Esophagus squamous epithelium (tissue), 5 donors: ENCODE measurements at regions not wholly inside any gene's neighbourhood (a gene's known extent, or its start where the extent isn't known, plus 50 kb on each side); places are given as distances from the start of the nearest gene placed in this dataset.
A peak's percentile ranks its signal among the peaks of the same experiment; 100 is the strongest.

Experiments used
- DNase-seq: peaks from one replicate; lab custom pipeline; 2025; lab: John Stamatoyannopoulos, UW
- H3K27ac ChIP-seq, 4 donors: fragments of 200-600 bp; sonication (generic); one replicate each; pipeline ENCODE4 v1.5.1; 2016 to 2019; ENCODE audit warnings: mild to moderate bottlenecking in 1 of 4
- H3K27me3 ChIP-seq, 4 donors: fragments of 200-600 bp; sonication (generic); 1 replicate in 3 of 4; 2 replicates in 1 of 4; pipeline versions ENCODE4 v1.5.1 to v1.6.0; 2017 to 2021; ENCODE audit warnings: antibody characterized with exemption in 1 of 4
- H3K36me3 ChIP-seq, 3 donors: fragments of 200-600 bp; sonication (generic); one replicate each; pipeline ENCODE4 v1.5.1; 2016 to 2019
- H3K4me1 ChIP-seq, 3 donors: fragments of 200-600 bp; sonication (generic); one replicate each; pipeline ENCODE4 v1.5.1; 2017 to 2019
- H3K4me3 ChIP-seq, 4 donors: fragments of 200-600 bp; sonication (generic); 1 replicate in 3 of 4; 2 replicates in 1 of 4; pipeline ENCODE4 v1.5.1; 2016 to 2019; ENCODE audit warnings: mild to moderate bottlenecking in 2 of 4, moderate library complexity in 1 of 4
- H3K9me3 ChIP-seq, 3 donors: fragments of 200-600 bp; sonication (generic); one replicate each; pipeline ENCODE4 v1.5.1; 2016 to 2019
- POLR2A ChIP-seq, 4 donors: fragments of 450-650 bp; IDR thresholded peaks; one replicate each; pipeline ENCODE4 v1.6.1; 2017; ENCODE audit warnings: antibody characterized with exemption in 4 of 4, mild to moderate bottlenecking in 4 of 4, moderate library complexity in 3 of 4
- WGBS, 2 donors: methylation state at CpG; one replicate each; pipeline ENCODE4 v1.1.5; 2018; 5-methylcytosine and 5-hydroxymethylcytosine counted together
- intact Hi-C: fragments of 100-400 bp; cut with DNase I; formaldehyde crosslinking; loops from one replicate; pipeline ENCODE4 v1.15.0; 2022
- TF ChIP-seq, protein P1 (sequence below), 6 experiments: fragments of 450-650 bp in 4 of 6; fragments of 200-600 bp in 2 of 6; sonication (generic) in 2 of 6; IDR thresholded peaks; one replicate each; pipeline ENCODE4 v1.5.1; 2016 to 2019; ENCODE audit warnings: antibody characterized with exemption in 6 of 6, mild to moderate bottlenecking in 4 of 6, moderate library complexity in 4 of 6
- donor health status: DM: yes; HTN: yes; CAD: no.

DNA sequence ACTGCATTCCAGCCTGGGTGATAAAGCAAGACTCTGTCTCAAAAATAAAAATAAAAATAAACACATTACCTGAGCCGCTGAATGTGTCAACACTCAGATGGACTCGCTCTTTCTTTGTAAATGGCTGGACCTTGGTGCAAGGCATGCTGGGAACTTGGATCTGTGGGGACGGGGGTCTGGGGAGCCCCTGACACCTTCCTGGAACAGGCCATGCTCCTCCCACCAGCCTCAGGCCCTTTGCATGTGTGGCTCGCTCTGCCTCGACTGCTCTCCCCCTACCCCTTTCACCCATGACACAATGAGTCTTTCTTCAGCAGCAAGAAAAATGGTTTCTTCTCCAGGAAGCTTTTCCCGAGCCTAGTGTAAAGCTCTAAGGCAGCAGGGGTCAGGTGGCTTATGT, 94.0 kb upstream of the CDH5 start:
- intact Hi-C loops = loop anchor here (5.0 kb wide), 1 partner anchor 1150 kb away; the partner anchor contains the start of gene CDH11
- no peak for TF ChIP-seq POLR2A (IDR thresholded peaks at IDR 0.05)
- TF ChIP-seq, protein P1, sequence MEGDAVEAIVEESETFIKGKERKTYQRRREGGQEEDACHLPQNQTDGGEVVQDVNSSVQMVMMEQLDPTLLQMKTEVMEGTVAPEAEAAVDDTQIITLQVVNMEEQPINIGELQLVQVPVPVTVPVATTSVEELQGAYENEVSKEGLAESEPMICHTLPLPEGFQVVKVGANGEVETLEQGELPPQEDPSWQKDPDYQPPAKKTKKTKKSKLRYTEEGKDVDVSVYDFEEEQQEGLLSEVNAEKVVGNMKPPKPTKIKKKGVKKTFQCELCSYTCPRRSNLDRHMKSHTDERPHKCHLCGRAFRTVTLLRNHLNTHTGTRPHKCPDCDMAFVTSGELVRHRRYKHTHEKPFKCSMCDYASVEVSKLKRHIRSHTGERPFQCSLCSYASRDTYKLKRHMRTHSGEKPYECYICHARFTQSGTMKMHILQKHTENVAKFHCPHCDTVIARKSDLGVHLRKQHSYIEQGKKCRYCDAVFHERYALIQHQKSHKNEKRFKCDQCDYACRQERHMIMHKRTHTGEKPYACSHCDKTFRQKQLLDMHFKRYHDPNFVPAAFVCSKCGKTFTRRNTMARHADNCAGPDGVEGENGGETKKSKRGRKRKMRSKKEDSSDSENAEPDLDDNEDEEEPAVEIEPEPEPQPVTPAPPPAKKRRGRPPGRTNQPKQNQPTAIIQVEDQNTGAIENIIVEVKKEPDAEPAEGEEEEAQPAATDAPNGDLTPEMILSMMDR (IDR thresholded peaks at IDR 0.05) = no peak
- Histone ChIP-seq H3K36me3 (no peaks in the 10 kb centered on the region), H3K27ac (no peak overlapping the region), H3K4me1 (peaks cover 13 to 78% (median 22%) of the 10 kb centered on the region in 3 donors), H3K9me3 (no peaks in the 10 kb centered on the region), H3K4me3 (no peak overlapping the region), H3K27me3 (peaks cover 0 to 14% (median 0%) of the 10 kb centered on the region in 4 donors)
- 69 to 80% methylated on average over 4 to 5 of the region's 6 CpGs for WGBS, 2 donors
- DNase-seq = no peak

DNA sequence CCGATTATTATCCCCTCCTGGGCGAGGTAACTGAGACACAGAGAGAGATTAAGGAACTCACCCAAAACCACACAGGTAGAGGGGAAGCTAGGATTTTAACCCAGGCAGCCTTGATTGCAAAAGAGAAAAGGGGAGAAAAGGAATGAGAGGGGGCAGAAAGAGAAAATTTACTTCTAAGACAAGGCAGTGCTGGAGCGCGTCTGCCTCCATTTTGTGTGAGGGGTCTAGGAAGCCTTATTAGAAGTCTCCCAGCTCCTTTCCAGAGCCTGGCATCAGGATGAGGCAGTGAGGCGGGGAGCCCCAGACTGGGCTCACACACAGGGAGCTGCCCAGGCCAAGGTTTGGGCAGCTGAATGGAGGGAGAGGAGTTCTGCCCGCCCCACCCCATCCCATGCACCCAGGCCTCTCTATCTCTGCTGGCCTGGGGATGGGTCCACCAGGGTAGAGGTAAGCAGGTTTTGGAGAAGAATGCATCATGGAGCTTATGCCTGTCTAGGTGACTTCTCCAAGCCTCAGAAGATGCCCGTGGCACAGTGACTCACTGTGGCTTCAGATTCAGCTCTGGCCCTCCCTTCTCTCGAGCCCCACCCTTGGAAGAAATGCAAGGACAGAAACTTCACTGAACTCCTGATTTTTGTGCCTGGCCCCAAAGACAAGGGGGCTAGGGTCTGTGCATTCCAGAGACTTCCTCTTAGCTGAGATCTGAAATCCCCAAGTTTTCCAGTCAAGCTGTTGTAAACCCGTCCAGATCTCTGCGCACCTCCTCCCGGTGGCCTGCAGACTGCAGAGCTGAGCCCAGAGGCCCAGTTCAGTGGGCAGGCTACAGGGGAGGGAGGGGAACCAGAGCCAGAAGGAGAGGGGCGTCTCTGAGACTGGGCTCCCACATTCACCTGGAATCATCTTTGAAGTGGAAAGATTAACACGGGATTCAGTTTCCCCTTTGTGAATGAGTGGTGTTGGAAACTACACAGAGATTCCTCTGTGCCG, 95.1 kb upstream of the CDH5 start:
- H3K27ac ChIP-seq = peak overlapping the region in 1 of 4 donors; percentile 34
- intact Hi-C loops = loop anchor here (5.0 kb wide), 1 partner anchor 1149 kb away; the partner anchor contains the start of gene CDH11
- H3K4me1 ChIP-seq = peaks cover 10 to 78% (median 29%) of the 10 kb centered on the region in 3 donors
- H3K27me3 ChIP-seq = peaks cover 0 to 14% (median 0%) of the 10 kb centered on the region in 4 donors
- no peak overlapping the region for H3K4me3 ChIP-seq
- no peaks in the 10 kb centered on the region for H3K9me3 ChIP-seq
- no peaks in the 10 kb centered on the region for H3K36me3 ChIP-seq
- TF ChIP-seq, protein P1 (IDR thresholded peaks at IDR 0.05) = no peak
- TF ChIP-seq POLR2A (IDR thresholded peaks at IDR 0.05) = no peak
- DNase-seq = no peak
- 68 to 74% methylated on average over 6 to 11 of the region's 14 CpGs for WGBS, 2 donors

DNA sequence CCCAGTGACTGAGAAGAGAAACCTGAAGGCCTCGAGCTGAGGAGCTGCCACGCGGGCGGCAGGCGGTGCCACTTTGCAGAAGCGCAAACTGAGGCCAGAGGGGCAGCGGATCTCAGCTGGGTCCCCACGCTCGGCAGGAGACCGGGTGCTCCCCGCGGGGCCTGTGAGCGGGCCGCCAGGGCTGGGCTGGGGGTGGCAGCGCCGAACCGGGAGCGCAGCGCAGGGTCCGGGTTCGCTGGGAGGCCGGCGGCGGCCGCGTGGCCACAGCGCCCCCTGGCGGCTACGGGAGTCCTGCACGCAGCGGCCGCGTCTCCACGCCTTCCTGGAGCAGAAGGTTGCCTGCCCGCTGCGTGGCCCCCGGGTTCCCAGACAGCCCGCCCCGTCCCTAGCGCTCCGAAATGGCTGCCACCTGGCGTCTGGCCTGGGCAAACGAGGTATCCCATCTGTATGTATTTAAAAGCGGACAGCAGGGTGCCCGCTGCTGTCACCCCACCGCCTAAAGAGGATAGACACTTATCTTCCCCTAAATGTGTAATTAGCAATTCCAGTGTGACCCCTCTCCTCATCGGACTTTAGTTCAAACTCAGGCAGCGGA, 96.1 kb upstream of the CDH5 start:
- no peak for DNase-seq
- no peaks in the 10 kb centered on the region for H3K9me3 ChIP-seq
- peak overlapping the region; percentile 12 to 57 (median 30) for H3K4me3 ChIP-seq
- no peaks in the 10 kb centered on the region for H3K36me3 ChIP-seq
- peaks cover 10 to 78% (median 30%) of the 10 kb centered on the region in 3 donors for H3K4me1 ChIP-seq
- intact Hi-C loops = loop anchor here (5.0 kb wide), 1 partner anchor 1148 kb away; the partner anchor contains the start of gene CDH11
- H3K27me3 ChIP-seq = peaks cover 0 to 14% (median 0%) of the 10 kb centered on the region in 4 donors
- H3K27ac ChIP-seq = peak overlapping the region in 3 of 4 donors; percentile 7 to 53 (median 24)
- 28 to 62% methylated on average over 7 to 19 of the region's 48 CpGs for WGBS, 2 donors
- TF ChIP-seq, protein P1 (IDR thresholded peaks at IDR 0.05) = peak; percentile 93 to 97 (median 95)
- no peak for TF ChIP-seq POLR2A (IDR thresholded peaks at IDR 0.05)

DNA sequence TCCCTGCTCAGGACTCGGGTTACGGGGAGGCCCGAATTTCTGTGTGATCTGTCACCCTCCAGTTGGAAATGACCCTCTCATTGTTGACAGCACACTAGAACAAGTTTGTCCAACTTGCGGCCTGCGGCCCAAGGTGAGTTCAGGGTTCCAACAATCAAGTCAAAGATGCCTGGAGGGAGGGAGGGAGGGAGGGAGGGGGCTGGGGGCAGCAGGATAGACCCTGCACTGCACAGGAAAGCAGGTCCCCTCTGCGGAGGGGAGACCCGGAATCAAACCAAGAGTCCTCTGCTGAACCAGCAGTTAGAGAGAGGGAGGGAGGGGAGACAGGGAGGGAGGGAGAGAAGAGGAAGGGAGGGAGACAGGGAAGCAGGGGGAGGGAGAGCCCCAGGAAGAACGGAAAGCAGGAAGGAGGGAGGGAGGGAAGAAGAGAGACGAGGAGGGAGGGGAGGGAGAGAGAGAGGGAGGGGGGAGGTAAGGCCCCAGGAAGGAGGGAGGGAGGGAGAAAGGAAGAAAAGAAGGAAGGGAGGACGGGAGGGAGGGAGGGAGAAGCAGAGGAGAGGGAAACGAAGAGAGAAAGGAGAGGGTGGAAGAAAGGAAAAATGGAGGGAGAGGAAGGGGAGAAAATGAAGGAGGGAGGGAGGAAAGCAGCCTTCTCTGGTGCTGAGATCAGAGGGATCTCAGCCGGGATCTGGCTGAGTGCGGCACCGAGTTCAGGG, 96.7 kb upstream of the CDH5 start:
- Histone ChIP-seq H3K4me3 (peak overlapping the region; percentile 12 to 57 (median 30)), H3K36me3 (no peaks in the 10 kb centered on the region), H3K27me3 (peaks cover 0 to 14% (median 0%) of the 10 kb centered on the region in 4 donors), H3K4me1 (peaks cover 10 to 72% (median 25%) of the 10 kb centered on the region in 3 donors), H3K27ac (peak overlapping the region in 3 of 4 donors; percentile 7 to 53 (median 24)), H3K9me3 (no peaks in the 10 kb centered on the region)
- DNase-seq = no peak
- WGBS, 2 donors = 39 to 55% methylated on average over 6 to 12 of the region's 14 CpGs
- intact Hi-C loops = loop anchor here (5.0 kb wide), 1 partner anchor 1147 kb away; the partner anchor contains the start of gene CDH11
- TF ChIP-seq, protein P1 (IDR thresholded peaks at IDR 0.05) = no peak
- no peak for TF ChIP-seq POLR2A (IDR thresholded peaks at IDR 0.05)
